HCT116 (cell line): ENCODE measurements at regions not wholly inside any gene's neighbourhood (a gene's known extent, or its start where the extent isn't known, plus 50 kb on each side); places are given as distances from the start of the nearest gene placed in this dataset.

Experiments used
- ATAC-seq: fragments of 200-7000 bp; cut with Tn5 transposase; 2 replicates; pipeline ENCODE4 v1.9.1; 2020; ENCODE audit warnings: mild to moderate bottlenecking, moderate library complexity
- BruUV-seq: library from RNA; stranded (reverse); fragments of 400-500 nt; replicated peaks from 2 replicates; lab custom pipeline; 2021; lab: Mats Ljungman, UMichigan
- CTCF ChIA-PET: fragments of 300-600 bp; sonication (Branson Sonifier 250); formaldehyde crosslinking; loops from one replicate; lab custom pipeline; 2021; ENCODE audit warnings: antibody characterized with exemption; lab: Charles Lee
- POLR2A ChIA-PET: fragments of 300-600, 350-600 bp; sonication (Branson Sonifier 250); formaldehyde crosslinking; loops from one replicate; lab custom pipeline; 2021; ENCODE audit warnings: antibody characterized with exemption; lab: Charles Lee
- RAD21 ChIA-PET, 2 experiments: fragments of 300-600 bp; sonication (Branson Sonifier 250); formaldehyde crosslinking; loops; one replicate each; lab custom pipeline; 2023; ENCODE audit warnings: low total read pairs in 2 of 2; ENCODE audit not compliant: uncharacterized antibody in 2 of 2, unreplicated experiment in 2 of 2, low non-redundant PET in 1 of 2; lab: Charles Lee
- DNase-seq: peaks from one replicate; pipeline ENCODE4 v3.0.0-alpha.2; 2010; ENCODE audit warnings: low read depth, low spot score
- H2AFZ ChIP-seq: fragments of 200-600 bp; shearing (Covaris generic), sonication (generic); 2 replicates; pipeline ENCODE4 v1.6.1; 2017; ENCODE audit warnings: low read depth, mixed run types, mixed read lengths, antibody characterized with exemption, low read length; ENCODE audit not compliant: poor library complexity, severe bottlenecking
- H3K27ac ChIP-seq: 2 replicates; pipeline ENCODE4 v1.5.1; 2012; ENCODE audit warnings: low read depth, low read length
- H3K27me3 ChIP-seq: fragments of 200-600 bp; sonication (generic); 2 replicates; pipeline ENCODE4 v1.6.1; 2016; ENCODE audit warnings: mixed run types, low read length, mixed read lengths; ENCODE audit not compliant: insufficient read depth
- H3K36me3 ChIP-seq, 2 experiments: fragments of 200-500 bp in 1 of 2; fragments of 200-600 bp in 1 of 2; sonication (Bioruptor generic) in 1 of 2; sonication (generic) in 1 of 2; 2 replicates each; pipeline versions ENCODE4 v1.5.1 to v1.6.1; 2014 to 2016; ENCODE audit warnings: low read length in 2 of 2, inconsistent platforms in 1 of 2, mixed read lengths in 1 of 2, mixed run types in 1 of 2; ENCODE audit not compliant: insufficient read depth in 2 of 2, control insufficient read depth in 1 of 2
- H3K4me1 ChIP-seq, 2 experiments: fragments of 200-600 bp in 1 of 2; sonication (generic) in 1 of 2; 2 replicates each; pipeline versions ENCODE4 v1.5.1 to v1.6.1; 2012 to 2017; ENCODE audit warnings: low read length in 2 of 2, inconsistent platforms in 1 of 2, mild to moderate bottlenecking in 1 of 2, mixed read lengths in 1 of 2, mixed run types in 1 of 2, moderate library complexity in 1 of 2; ENCODE audit not compliant: insufficient read depth in 2 of 2, control insufficient read depth in 1 of 2
- H3K4me2 ChIP-seq: fragments of 200-600 bp; sonication (generic); 2 replicates; pipeline ENCODE4 v1.6.1; 2017; ENCODE audit warnings: mixed run types, low read length, mixed read lengths
- H3K4me3 ChIP-seq, 2 experiments: fragments of 200-600 bp in 1 of 2; sonication (generic) in 1 of 2; replicated peaks in 1 of 2; 2 replicates each; pipeline ENCODE4 v1.5.1; 2011 to 2016; ENCODE audit warnings: low read length in 2 of 2, control low read depth in 1 of 2, low read depth in 1 of 2, mild to moderate bottlenecking in 1 of 2, mixed read lengths in 1 of 2, mixed run types in 1 of 2
- H3K79me2 ChIP-seq: fragments of 200-600 bp; sonication (generic); 2 replicates; pipeline ENCODE4 v1.6.1; 2017; ENCODE audit warnings: mild to moderate bottlenecking, mixed run types, low read length, moderate library complexity, mixed read lengths; ENCODE audit not compliant: insufficient read depth
- H3K9ac ChIP-seq: fragments of 200-600 bp; sonication (generic); 2 replicates; pipeline ENCODE4 v1.6.1; 2016; ENCODE audit warnings: low read length, mixed read lengths
- H3K9me2 ChIP-seq: fragments of 200-600 bp; sonication (generic), shearing (Covaris generic); 2 replicates; pipeline ENCODE4 v1.6.1; 2017; ENCODE audit warnings: mixed run types, mild to moderate bottlenecking, moderate library complexity; ENCODE audit not compliant: insufficient read depth
- H3K9me3 ChIP-seq, 2 experiments: fragments of 200-500 bp in 1 of 2; fragments of 200-600 bp in 1 of 2; sonication (Bioruptor generic) in 1 of 2; sonication (generic) in 1 of 2; 2 replicates each; pipeline ENCODE4 v1.6.1; 2014 to 2017; ENCODE audit warnings: low read length in 2 of 2, mixed read lengths in 2 of 2, inconsistent platforms in 1 of 2, low read depth in 1 of 2, mild to moderate bottlenecking in 1 of 2, mixed run types in 1 of 2, moderate library complexity in 1 of 2; ENCODE audit not compliant: control insufficient read depth in 1 of 2, insufficient read depth in 1 of 2
- H4K20me1 ChIP-seq: fragments of 200-600 bp; sonication (generic), shearing (Covaris generic); 2 replicates; pipeline ENCODE4 v1.6.1; 2017; ENCODE audit warnings: mixed run types, mild to moderate bottlenecking, moderate library complexity; ENCODE audit not compliant: insufficient read depth
- CBX3 ChIP-seq: IDR thresholded peaks from 2 replicates; pipeline ENCODE4 v1.6.1; 2012; ENCODE audit warnings: low read depth
- CEBPB ChIP-seq: IDR thresholded peaks from 2 replicates; pipeline ENCODE4 v1.6.1; 2012; ENCODE audit warnings: low read depth
- EGR1 ChIP-seq: IDR thresholded peaks from 2 replicates; pipeline ENCODE4 v1.6.1; 2012; ENCODE audit warnings: low read depth
- EZH2 ChIP-seq: fragments of 200-600 bp; sonication (generic); IDR thresholded peaks from 2 replicates; pipeline ENCODE4 v1.6.1; 2017; ENCODE audit warnings: antibody characterized with exemption, mixed run types
- EZH2phosphoT487 ChIP-seq: fragments of 200-600 bp; IDR thresholded peaks from 2 replicates; pipeline ENCODE4 v1.6.1; 2018; ENCODE audit warnings: antibody characterized with exemption, borderline replicate concordance
- JUND ChIP-seq: IDR thresholded peaks from 2 replicates; pipeline ENCODE4 v1.6.1; 2012
- POLR2A ChIP-seq: IDR thresholded peaks from 2 replicates; pipeline ENCODE4 v1.7.0; 2011; ENCODE audit warnings: borderline replicate concordance; ENCODE audit not compliant: insufficient read depth, insufficient read length; ENCODE audit errors: extremely low read depth
- POLR2AphosphoS5 ChIP-seq: IDR thresholded peaks from 2 replicates; pipeline ENCODE4 v1.6.1; 2011; ENCODE audit warnings: mild to moderate bottlenecking, low read depth, low read length, moderate library complexity
- RAD21 ChIP-seq: IDR thresholded peaks from 2 replicates; pipeline ENCODE4 v1.6.1; 2012; ENCODE audit warnings: low read depth, mild to moderate bottlenecking
- SIN3A ChIP-seq: IDR thresholded peaks from 2 replicates; pipeline ENCODE4 v1.6.1; 2012; ENCODE audit warnings: low read depth
- YY1 ChIP-seq: IDR thresholded peaks from 2 replicates; pipeline ENCODE4 v1.6.1; 2011; ENCODE audit warnings: low read length, low read depth, moderate library complexity, mild to moderate bottlenecking; ENCODE audit not compliant: insufficient replicate concordance; ENCODE audit errors: extremely low read depth
- ZFX ChIP-seq: fragments of 450-650 bp; IDR thresholded peaks from 2 replicates; pipeline ENCODE4 v1.6.1; 2017
- ZNF274 ChIP-seq: fragments of 200-500 bp; sonication (Bioruptor generic); IDR thresholded peaks from 2 replicates; pipeline ENCODE4 v1.6.1; 2014; ENCODE audit warnings: mild to moderate bottlenecking, low read depth, low read length, inconsistent platforms
- intact Hi-C: fragments of 100-400 bp; cut with micrococcal nuclease; formaldehyde crosslinking; loops from 2 replicates; pipeline ENCODE4 v1.10.0; 2022
- TF ChIP-seq, protein P1 (sequence below): IDR thresholded peaks from 2 replicates; pipeline ENCODE4 v1.6.1; 2012
- TF ChIP-seq, protein P2 (sequence below), 3 experiments: fragments of 200-600 bp in 1 of 3; sonication (generic) in 1 of 3; IDR thresholded peaks in 2 of 3; conservative IDR thresholded peaks in 1 of 3; 2 replicates each; pipeline ENCODE4 v1.5.1; 2012 to 2017; ENCODE audit warnings: low read depth in 2 of 3, low read length in 2 of 3, antibody characterized with exemption in 1 of 3, borderline replicate concordance in 1 of 3, control low read depth in 1 of 3, mild to moderate bottlenecking in 1 of 3, mixed read lengths in 1 of 3, mixed run types in 1 of 3, moderate library complexity in 1 of 3; ENCODE audit not compliant: insufficient read depth in 1 of 3
- TF ChIP-seq, protein P3 (sequence below): IDR thresholded peaks from 2 replicates; pipeline ENCODE4 v1.6.1; 2012; ENCODE audit warnings: low read depth
- TF ChIP-seq, protein P4 (sequence below): IDR thresholded peaks from 2 replicates; pipeline ENCODE4 v1.6.1; 2011; ENCODE audit warnings: mild to moderate bottlenecking, low read length, moderate library complexity; ENCODE audit not compliant: insufficient replicate concordance; ENCODE audit errors: extremely low read depth

DNA sequence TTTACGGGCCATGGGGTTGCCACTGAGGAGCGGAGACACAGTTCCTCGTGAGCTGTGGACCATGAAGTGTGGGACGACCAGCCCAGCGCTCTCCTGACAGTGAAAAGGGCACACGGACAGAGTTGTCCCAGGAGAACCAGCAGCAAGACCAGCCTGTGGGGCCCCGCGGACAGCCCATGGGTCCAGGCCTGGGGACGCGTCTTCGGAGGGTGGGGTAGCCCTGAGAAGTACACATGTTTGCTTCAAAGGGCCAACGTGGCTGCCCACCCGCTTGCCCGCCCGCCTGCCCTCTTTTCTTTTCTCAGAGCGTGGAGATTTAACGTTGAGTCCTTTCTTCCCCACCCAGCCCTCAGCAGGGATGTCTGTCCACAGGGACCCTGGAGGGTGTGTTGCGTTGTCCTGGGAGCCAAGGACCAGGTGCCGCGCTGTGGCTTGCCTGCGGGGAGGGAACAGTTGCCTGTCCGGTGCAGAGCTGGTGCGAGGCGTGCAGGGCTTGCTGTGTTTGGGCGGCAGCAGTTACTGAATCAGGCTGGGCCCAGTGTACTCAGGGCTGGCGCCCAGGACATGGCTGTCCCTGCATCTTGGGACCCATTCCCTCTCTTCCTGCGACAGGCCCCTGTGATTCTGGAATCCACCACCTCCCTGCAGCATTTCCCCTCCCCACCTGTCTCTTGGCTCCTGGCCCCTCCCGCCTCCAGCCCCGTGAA lies 120.1 kb upstream of the HDAC4 start (continued):
- no peak for TF ChIP-seq SIN3A

DNA sequence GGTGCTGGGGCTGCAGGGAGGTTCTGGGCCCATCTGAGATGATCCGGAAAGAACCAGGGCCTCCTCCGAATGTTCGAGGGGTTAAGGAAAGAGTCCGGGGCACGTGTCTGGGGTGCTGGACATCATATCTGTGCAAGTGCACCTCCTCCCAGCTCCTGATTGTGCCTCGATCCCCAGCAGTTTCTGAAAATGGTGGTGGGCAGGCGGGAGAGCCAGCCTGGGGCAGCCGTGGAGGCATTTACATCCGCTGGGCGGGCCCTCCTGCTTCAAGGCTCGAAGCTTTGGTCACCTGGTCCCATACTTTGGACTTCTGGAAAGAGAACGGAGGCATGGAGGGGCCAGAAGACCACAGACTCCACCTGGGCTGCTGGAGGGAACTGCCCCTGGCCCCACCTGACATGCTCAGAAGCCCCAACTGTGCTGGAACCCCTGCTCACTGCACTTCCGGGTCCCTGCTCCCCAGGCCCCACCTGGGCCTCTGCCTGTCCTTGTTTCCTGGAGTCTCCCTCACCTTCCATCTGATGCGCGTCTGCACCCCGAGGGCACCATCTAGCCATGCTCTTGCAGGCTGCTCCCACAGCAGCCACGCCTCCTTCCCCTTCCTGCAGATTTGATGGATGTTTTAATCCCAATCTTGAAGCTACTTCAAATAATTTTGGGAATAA lies 119.2 kb upstream of the HDAC4 start:
- H3K79me2 ChIP-seq = no peaks in the 10 kb centered on the region
- BruUV-seq = no TSS peak
- H3K9me3 ChIP-seq = no peaks in the 10 kb centered on the region
- no peaks in the 10 kb centered on the region for H3K9me2 ChIP-seq
- no peak overlapping the region for H3K9ac ChIP-seq
- intact Hi-C loops = no loop called here
- H3K4me1 ChIP-seq = no peaks in the 10 kb centered on the region; a peak in 1 of 4 replicates
- no peak overlapping the region for H2AFZ ChIP-seq
- DNase-seq (no peak), ATAC-seq (no peak)
- no peak overlapping the region for H3K27ac ChIP-seq
- H3K4me2 ChIP-seq = no peak overlapping the region
- no peaks in the 10 kb centered on the region for H4K20me1 ChIP-seq
- POLR2A ChIA-PET = no interaction called here
- no peak overlapping the region for H3K4me3 ChIP-seq
- H3K27me3 ChIP-seq = 0 out of 2 replicates have a peak, but pooled peaks cover 3% of the 10 kb centered on the region
- CTCF ChIA-PET = no interaction called here
- H3K36me3 ChIP-seq = no peaks in the 10 kb centered on the region
- RAD21 ChIA-PET = no interaction called here
- TF ChIP-seq, protein P1, sequence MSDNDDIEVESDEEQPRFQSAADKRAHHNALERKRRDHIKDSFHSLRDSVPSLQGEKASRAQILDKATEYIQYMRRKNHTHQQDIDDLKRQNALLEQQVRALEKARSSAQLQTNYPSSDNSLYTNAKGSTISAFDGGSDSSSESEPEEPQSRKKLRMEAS = no peak
- TF ChIP-seq, protein P2, sequence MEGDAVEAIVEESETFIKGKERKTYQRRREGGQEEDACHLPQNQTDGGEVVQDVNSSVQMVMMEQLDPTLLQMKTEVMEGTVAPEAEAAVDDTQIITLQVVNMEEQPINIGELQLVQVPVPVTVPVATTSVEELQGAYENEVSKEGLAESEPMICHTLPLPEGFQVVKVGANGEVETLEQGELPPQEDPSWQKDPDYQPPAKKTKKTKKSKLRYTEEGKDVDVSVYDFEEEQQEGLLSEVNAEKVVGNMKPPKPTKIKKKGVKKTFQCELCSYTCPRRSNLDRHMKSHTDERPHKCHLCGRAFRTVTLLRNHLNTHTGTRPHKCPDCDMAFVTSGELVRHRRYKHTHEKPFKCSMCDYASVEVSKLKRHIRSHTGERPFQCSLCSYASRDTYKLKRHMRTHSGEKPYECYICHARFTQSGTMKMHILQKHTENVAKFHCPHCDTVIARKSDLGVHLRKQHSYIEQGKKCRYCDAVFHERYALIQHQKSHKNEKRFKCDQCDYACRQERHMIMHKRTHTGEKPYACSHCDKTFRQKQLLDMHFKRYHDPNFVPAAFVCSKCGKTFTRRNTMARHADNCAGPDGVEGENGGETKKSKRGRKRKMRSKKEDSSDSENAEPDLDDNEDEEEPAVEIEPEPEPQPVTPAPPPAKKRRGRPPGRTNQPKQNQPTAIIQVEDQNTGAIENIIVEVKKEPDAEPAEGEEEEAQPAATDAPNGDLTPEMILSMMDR (IDR thresholded peaks at IDR 0.05 in 2 of 3, conservative IDR thresholded peaks at IDR 0.05 in 1 of 3; ENCODE audit: borderline replicate concordance in 1 of 3, insufficient read depth in 1 of 3, low read depth in 2 of 3, low read length in 2 of 3) = no peak
- TF ChIP-seq YY1 (no peak), CEBPB (no peak), SIN3A (no peak), RAD21 (no peak), ZNF274 (no peak), CBX3 (no peak), EZH2 (no peak), EGR1 (no peak), POLR2A (no peak), JUND (no peak), EZH2phosphoT487 (no peak), ZFX (no peak), POLR2AphosphoS5 (no peak)
- TF ChIP-seq, protein P3, sequence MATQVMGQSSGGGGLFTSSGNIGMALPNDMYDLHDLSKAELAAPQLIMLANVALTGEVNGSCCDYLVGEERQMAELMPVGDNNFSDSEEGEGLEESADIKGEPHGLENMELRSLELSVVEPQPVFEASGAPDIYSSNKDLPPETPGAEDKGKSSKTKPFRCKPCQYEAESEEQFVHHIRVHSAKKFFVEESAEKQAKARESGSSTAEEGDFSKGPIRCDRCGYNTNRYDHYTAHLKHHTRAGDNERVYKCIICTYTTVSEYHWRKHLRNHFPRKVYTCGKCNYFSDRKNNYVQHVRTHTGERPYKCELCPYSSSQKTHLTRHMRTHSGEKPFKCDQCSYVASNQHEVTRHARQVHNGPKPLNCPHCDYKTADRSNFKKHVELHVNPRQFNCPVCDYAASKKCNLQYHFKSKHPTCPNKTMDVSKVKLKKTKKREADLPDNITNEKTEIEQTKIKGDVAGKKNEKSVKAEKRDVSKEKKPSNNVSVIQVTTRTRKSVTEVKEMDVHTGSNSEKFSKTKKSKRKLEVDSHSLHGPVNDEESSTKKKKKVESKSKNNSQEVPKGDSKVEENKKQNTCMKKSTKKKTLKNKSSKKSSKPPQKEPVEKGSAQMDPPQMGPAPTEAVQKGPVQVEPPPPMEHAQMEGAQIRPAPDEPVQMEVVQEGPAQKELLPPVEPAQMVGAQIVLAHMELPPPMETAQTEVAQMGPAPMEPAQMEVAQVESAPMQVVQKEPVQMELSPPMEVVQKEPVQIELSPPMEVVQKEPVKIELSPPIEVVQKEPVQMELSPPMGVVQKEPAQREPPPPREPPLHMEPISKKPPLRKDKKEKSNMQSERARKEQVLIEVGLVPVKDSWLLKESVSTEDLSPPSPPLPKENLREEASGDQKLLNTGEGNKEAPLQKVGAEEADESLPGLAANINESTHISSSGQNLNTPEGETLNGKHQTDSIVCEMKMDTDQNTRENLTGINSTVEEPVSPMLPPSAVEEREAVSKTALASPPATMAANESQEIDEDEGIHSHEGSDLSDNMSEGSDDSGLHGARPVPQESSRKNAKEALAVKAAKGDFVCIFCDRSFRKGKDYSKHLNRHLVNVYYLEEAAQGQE = no peak
- TF ChIP-seq, protein P4, sequence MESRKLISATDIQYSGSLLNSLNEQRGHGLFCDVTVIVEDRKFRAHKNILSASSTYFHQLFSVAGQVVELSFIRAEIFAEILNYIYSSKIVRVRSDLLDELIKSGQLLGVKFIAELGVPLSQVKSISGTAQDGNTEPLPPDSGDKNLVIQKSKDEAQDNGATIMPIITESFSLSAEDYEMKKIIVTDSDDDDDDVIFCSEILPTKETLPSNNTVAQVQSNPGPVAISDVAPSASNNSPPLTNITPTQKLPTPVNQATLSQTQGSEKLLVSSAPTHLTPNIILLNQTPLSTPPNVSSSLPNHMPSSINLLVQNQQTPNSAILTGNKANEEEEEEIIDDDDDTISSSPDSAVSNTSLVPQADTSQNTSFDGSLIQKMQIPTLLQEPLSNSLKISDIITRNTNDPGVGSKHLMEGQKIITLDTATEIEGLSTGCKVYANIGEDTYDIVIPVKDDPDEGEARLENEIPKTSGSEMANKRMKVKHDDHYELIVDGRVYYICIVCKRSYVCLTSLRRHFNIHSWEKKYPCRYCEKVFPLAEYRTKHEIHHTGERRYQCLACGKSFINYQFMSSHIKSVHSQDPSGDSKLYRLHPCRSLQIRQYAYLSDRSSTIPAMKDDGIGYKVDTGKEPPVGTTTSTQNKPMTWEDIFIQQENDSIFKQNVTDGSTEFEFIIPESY = no peak
